Keratinocyte (primary cell): ENCODE measurements at regions not wholly inside any gene's neighbourhood (a gene's known extent, or its start where the extent isn't known, plus 50 kb on each side); places are given as distances from the start of the nearest gene placed in this dataset.

Experiments used
- DNase-seq: peaks from one replicate; pipeline ENCODE4 v3.0.0-alpha.2; 2011; ENCODE audit warnings: low read depth, missing footprints, low spot score
- FAIRE-seq: peaks from 2 replicates; lab custom pipeline; 2011; peaks lifted over from hg19 to GRCh38; lab: Jason Lieb, UNC
- H2AFZ ChIP-seq: 2 replicates; pipeline ENCODE4 v1.6.0; 2012; ENCODE audit warnings: low read length, control low read depth, inconsistent platforms; ENCODE audit not compliant: control insufficient read depth
- H3K27ac ChIP-seq: 2 replicates; pipeline ENCODE4 v1.5.1; 2011; ENCODE audit warnings: low read length; ENCODE audit not compliant: control insufficient read depth, insufficient read depth
- H3K27me3 ChIP-seq: 3 replicates; pipeline ENCODE4 v1.6.0; 2011; ENCODE audit warnings: low read length; ENCODE audit not compliant: control insufficient read depth, insufficient read depth; ENCODE audit errors: extremely low read depth
- H3K36me3 ChIP-seq, 2 experiments: 2 replicates in 1 of 2; 3 replicates in 1 of 2; pipeline ENCODE4 v1.5.1; 2011; ENCODE audit warnings: low read length in 2 of 2, mild to moderate bottlenecking in 1 of 2; ENCODE audit not compliant: control insufficient read depth in 2 of 2, insufficient read depth in 2 of 2; ENCODE audit errors: extremely low read depth in 1 of 2
- H3K4me1 ChIP-seq: 3 replicates; pipeline ENCODE4 v1.5.1; 2011; ENCODE audit warnings: low read length; ENCODE audit not compliant: control insufficient read depth, insufficient read depth; ENCODE audit errors: extremely low read depth
- H3K4me2 ChIP-seq: 3 replicates; pipeline ENCODE4 v1.6.0; 2011; ENCODE audit warnings: low read depth, low read length; ENCODE audit not compliant: control insufficient read depth, insufficient read depth; ENCODE audit errors: extremely low read depth
- H3K4me3 ChIP-seq, 3 experiments: fragments of 200-600 bp in 1 of 3; sonication (generic) in 1 of 3; 2 replicates in 2 of 3; 3 replicates in 1 of 3; pipeline ENCODE4 v1.5.1; 2011 to 2016; ENCODE audit warnings: low read length in 3 of 3, mild to moderate bottlenecking in 3 of 3, control low read depth in 2 of 3, inconsistent platforms in 1 of 3, low read depth in 1 of 3, mixed read lengths in 1 of 3, mixed run types in 1 of 3, moderate library complexity in 1 of 3; ENCODE audit not compliant: control insufficient read depth in 2 of 3, insufficient read depth in 2 of 3; ENCODE audit errors: extremely low read depth in 1 of 3
- H3K79me2 ChIP-seq: 2 replicates; pipeline ENCODE4 v1.6.0; 2012; ENCODE audit warnings: low read length; ENCODE audit not compliant: control insufficient read depth, insufficient read depth
- H3K9ac ChIP-seq: 3 replicates; pipeline ENCODE4 v1.6.0; 2011; ENCODE audit warnings: low read length; ENCODE audit not compliant: control insufficient read depth, insufficient read depth; ENCODE audit errors: extremely low read depth
- H3K9me1 ChIP-seq: 3 replicates; pipeline ENCODE4 v1.6.0; 2011; ENCODE audit warnings: low read length; ENCODE audit not compliant: control insufficient read depth, insufficient read depth; ENCODE audit errors: extremely low read depth
- H3K9me3 ChIP-seq: 2 replicates; pipeline ENCODE4 v1.5.1; 2012; ENCODE audit warnings: low read depth, low read length; ENCODE audit not compliant: control insufficient read depth
- H4K20me1 ChIP-seq: 3 replicates; pipeline ENCODE4 v1.6.0; 2011; ENCODE audit warnings: low read length; ENCODE audit not compliant: control insufficient read depth, insufficient read depth; ENCODE audit errors: extremely low read depth
- EZH2 ChIP-seq: IDR thresholded peaks from one replicate; pipeline ENCODE4 v1.6.1; 2012; ENCODE audit warnings: inconsistent platforms, mild to moderate bottlenecking, low read length, moderate library complexity
- dilution Hi-C: fragments of 300-500 bp; cut with MboI; formaldehyde crosslinking; loops from one replicate; pipeline ENCODE4 v1.7.0; 2020; ENCODE audit warnings: low sequenced_read_pairs; ENCODE audit not compliant: extremely low pct_ligation_motif_present
- TF ChIP-seq, protein P1 (sequence below), 3 experiments: IDR thresholded peaks in 1 of 3; conservative IDR thresholded peaks in 1 of 3; optimal IDR thresholded peaks in 1 of 3; 2 replicates in 2 of 3; 3 replicates in 1 of 3; pipeline versions ENCODE3 to v1.5.1; 2011; ENCODE audit warnings: low read length in 3 of 3, mild to moderate bottlenecking in 3 of 3, moderate library complexity in 2 of 3, control low read depth in 1 of 3, inconsistent platforms in 1 of 3; ENCODE audit not compliant: insufficient read depth in 2 of 3; ENCODE audit errors: extremely low read depth in 1 of 3

DNA sequence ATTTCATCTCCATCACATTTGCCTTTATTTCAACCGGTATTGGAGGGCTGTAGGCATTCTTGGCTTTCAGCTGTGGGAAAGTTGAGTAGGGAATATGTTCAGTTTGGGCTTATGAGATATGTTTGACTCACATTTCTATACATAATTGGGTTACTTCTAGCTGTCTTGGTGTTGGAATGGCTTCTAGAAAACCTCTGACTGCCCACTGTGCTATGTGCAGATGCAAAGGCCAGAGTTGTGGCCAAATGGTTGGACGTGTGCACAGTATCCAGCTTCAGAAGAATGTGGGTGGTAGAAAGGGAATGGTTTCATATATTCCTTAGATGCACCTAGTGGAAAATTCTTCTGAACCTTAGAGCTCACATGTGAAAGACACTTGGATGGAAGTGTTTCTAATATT, 92.6 kb upstream of the H2AZ1 start:
- no peak overlapping the region for H3K9ac ChIP-seq
- no peaks in the 10 kb centered on the region for H3K9me1 ChIP-seq
- no peaks in the 10 kb centered on the region for H3K9me3 ChIP-seq
- dilution Hi-C loops, result no loop called here
- H3K4me1 ChIP-seq, result no peaks in the 10 kb centered on the region
- no peak for FAIRE-seq
- H3K36me3 ChIP-seq, result no peaks in the 10 kb centered on the region
- DNase-seq, result no peak
- H3K79me2 ChIP-seq, result no peaks in the 10 kb centered on the region
- no peak overlapping the region for H2AFZ ChIP-seq
- H3K27ac ChIP-seq, result no peak overlapping the region
- H4K20me1 ChIP-seq, result no peaks in the 10 kb centered on the region
- no peaks in the 10 kb centered on the region for H3K27me3 ChIP-seq
- no peak for TF ChIP-seq EZH2
- TF ChIP-seq, protein P1, sequence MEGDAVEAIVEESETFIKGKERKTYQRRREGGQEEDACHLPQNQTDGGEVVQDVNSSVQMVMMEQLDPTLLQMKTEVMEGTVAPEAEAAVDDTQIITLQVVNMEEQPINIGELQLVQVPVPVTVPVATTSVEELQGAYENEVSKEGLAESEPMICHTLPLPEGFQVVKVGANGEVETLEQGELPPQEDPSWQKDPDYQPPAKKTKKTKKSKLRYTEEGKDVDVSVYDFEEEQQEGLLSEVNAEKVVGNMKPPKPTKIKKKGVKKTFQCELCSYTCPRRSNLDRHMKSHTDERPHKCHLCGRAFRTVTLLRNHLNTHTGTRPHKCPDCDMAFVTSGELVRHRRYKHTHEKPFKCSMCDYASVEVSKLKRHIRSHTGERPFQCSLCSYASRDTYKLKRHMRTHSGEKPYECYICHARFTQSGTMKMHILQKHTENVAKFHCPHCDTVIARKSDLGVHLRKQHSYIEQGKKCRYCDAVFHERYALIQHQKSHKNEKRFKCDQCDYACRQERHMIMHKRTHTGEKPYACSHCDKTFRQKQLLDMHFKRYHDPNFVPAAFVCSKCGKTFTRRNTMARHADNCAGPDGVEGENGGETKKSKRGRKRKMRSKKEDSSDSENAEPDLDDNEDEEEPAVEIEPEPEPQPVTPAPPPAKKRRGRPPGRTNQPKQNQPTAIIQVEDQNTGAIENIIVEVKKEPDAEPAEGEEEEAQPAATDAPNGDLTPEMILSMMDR (optimal IDR thresholded peaks at IDR 0.05 in 1 of 3, IDR thresholded peaks at IDR 0.05 in 1 of 3, conservative IDR thresholded peaks at IDR 0.05 in 1 of 3; ENCODE audit: extremely low read depth in 1 of 3, insufficient read depth in 2 of 3, low read length in 3 of 3), result no peak
- no peak overlapping the region for H3K4me2 ChIP-seq
- H3K4me3 ChIP-seq, result no peak overlapping the region

DNA sequence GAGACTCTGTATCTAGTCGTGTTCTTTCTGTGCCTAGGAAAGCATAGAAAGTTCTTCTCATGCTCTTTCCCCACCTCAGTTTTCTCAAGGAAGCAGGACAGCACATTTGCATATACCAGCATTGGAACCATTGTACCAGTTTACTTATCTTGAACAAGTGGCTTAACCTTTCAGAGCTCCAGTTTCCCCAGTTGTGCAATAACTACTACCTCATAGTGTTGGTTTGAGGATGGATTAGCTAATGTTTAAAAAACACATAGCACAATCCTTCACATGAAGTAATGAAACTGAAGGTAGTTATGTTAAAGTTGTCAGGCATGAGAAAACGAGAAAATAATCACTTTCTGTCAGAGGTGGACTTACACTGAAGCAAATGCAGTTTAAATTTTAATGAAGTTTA, 92.2 kb upstream of the H2AZ1 start:
- dilution Hi-C loops, result no loop called here
- no peaks in the 10 kb centered on the region for H3K4me1 ChIP-seq
- H2AFZ ChIP-seq, result no peak overlapping the region
- no peaks in the 10 kb centered on the region for H3K9me3 ChIP-seq
- H3K9me1 ChIP-seq, result no peaks in the 10 kb centered on the region
- H3K27ac ChIP-seq, result no peak overlapping the region
- TF ChIP-seq, protein P1 (optimal IDR thresholded peaks at IDR 0.05 in 1 of 3, IDR thresholded peaks at IDR 0.05 in 1 of 3, conservative IDR thresholded peaks at IDR 0.05 in 1 of 3; ENCODE audit: extremely low read depth in 1 of 3, insufficient read depth in 2 of 3, low read length in 3 of 3), result no peak
- no peak for TF ChIP-seq EZH2
- DNase-seq (no peak), FAIRE-seq (no peak)
- no peak overlapping the region for H3K9ac ChIP-seq
- no peaks in the 10 kb centered on the region for H3K27me3 ChIP-seq
- no peaks in the 10 kb centered on the region for H4K20me1 ChIP-seq
- H3K4me3 ChIP-seq, result no peak overlapping the region
- H3K36me3 ChIP-seq, result no peaks in the 10 kb centered on the region
- H3K79me2 ChIP-seq, result no peaks in the 10 kb centered on the region
- no peak overlapping the region for H3K4me2 ChIP-seq
